ENCODE measurements at regions not wholly inside any gene's neighbourhood (a gene's known extent, or its start where the extent isn't known, plus 50 kb on each side); places are given as distances from the start of the nearest gene placed in this dataset.

DNA sequence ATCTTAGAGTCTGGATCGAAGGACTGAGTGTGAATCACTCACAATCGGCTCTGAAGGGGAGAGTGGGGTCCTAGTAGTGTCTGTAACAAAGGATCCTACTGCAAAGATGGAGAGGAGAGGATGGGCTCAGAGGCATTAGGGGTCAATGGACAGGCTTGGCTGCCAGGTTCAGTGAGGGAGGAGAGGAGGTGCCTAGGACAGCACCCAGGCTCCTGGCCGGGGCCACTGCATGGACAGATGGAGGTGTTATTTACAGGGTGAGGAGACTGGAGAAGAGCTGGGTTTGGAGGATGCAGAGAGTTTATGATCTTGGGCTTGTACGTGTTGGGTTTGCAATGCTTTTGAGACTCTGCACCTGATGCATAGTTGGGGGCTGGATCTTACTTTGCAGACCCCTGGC lies 658.9 kb downstream of the PTPRU start (continued):
- TF ChIP-seq ARID4A (CRISPR knock-in tag; IDR thresholded peaks at IDR 0.05; ENCODE audit: borderline replicate concordance) (no peak), ZNF282 (IDR thresholded peaks at IDR 0.05; ENCODE audit: partially characterized antibody) (no peak)
- TF ChIP-seq, protein P1, sequence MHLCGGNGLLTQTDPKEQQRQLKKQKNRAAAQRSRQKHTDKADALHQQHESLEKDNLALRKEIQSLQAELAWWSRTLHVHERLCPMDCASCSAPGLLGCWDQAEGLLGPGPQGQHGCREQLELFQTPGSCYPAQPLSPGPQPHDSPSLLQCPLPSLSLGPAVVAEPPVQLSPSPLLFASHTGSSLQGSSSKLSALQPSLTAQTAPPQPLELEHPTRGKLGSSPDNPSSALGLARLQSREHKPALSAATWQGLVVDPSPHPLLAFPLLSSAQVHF (CRISPR knock-in tag; IDR thresholded peaks at IDR 0.05), result no peak
- TF ChIP-seq, protein P2, sequence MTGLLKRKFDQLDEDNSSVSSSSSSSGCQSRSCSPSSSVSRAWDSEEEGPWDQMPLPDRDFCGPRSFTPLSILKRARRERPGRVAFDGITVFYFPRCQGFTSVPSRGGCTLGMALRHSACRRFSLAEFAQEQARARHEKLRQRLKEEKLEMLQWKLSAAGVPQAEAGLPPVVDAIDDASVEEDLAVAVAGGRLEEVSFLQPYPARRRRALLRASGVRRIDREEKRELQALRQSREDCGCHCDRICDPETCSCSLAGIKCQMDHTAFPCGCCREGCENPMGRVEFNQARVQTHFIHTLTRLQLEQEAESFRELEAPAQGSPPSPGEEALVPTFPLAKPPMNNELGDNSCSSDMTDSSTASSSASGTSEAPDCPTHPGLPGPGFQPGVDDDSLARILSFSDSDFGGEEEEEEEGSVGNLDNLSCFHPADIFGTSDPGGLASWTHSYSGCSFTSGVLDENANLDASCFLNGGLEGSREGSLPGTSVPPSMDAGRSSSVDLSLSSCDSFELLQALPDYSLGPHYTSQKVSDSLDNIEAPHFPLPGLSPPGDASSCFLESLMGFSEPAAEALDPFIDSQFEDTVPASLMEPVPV (CRISPR knock-in tag; IDR thresholded peaks at IDR 0.05), result no peak
- TF ChIP-seq, protein P3, sequence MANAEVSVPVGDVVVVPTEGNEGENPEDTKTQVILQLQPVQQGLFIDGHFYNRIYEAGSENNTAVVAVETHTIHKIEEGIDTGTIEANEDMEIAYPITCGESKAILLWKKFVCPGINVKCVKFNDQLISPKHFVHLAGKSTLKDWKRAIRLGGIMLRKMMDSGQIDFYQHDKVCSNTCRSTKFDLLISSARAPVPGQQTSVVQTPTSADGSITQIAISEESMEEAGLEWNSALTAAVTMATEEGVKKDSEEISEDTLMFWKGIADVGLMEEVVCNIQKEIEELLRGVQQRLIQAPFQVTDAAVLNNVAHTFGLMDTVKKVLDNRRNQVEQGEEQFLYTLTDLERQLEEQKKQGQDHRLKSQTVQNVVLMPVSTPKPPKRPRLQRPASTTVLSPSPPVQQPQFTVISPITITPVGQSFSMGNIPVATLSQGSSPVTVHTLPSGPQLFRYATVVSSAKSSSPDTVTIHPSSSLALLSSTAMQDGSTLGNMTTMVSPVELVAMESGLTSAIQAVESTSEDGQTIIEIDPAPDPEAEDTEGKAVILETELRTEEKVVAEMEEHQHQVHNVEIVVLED (CRISPR knock-in tag; IDR thresholded peaks at IDR 0.05; ENCODE audit: borderline replicate concordance), result no peak
